ENCODE measurements at regions not wholly inside any gene's neighbourhood (a gene's known extent, or its start where the extent isn't known, plus 50 kb on each side); places are given as distances from the start of the nearest gene placed in this dataset.
"Not testable (repeated sequence)": the region's sequence is repeated elsewhere in the genome, so short reads cannot be mapped to it uniquely, and the experiment has no call there.

- DNase-seq: no peak
Observed at GRCh38 chr10:26355241-26355640, 82.9 kb upstream of the APBB1IP start.

GRCh38 chr10:26357203-26357602, 80.9 kb upstream of the APBB1IP start:
- DNase-seq: no peak

GRCh38 chr10:26358071-26358470, 80.1 kb upstream of the APBB1IP start:
- no peak for DNase-seq

GRCh38 chr10:26359670-26360069, 78.5 kb upstream of the APBB1IP start:
- no peak for DNase-seq

- DNase-seq: no peak
Observed at GRCh38 chr10:26361351-26361750, 76.8 kb upstream of the APBB1IP start.

- DNase-seq: no peak
Observed at GRCh38 chr10:26361971-26362370, 76.2 kb upstream of the APBB1IP start.

- DNase-seq: no peak
Observed at GRCh38 chr10:26365681-26366358, 72.3 kb upstream of the APBB1IP start.

- DNase-seq: not testable (repeated sequence)
Observed at GRCh38 chr10:26367035-26367434, 71.1 kb upstream of the APBB1IP start.

GRCh38 chr10:26367771-26368170, 70.4 kb upstream of the APBB1IP start:
- no peak for DNase-seq

GRCh38 chr10:26368463-26368862, 69.7 kb upstream of the APBB1IP start:
- DNase-seq: no peak

- no peak for DNase-seq
Observed at GRCh38 chr10:26372513-26373354, 65.4 kb upstream of the APBB1IP start.

GRCh38 chr10:26374426-26374825, 63.7 kb upstream of the APBB1IP start:
- no peak for DNase-seq

- not testable (repeated sequence) for DNase-seq
Observed at GRCh38 chr10:26377224-26377810, 60.8 kb upstream of the APBB1IP start.

- no peak for DNase-seq
Observed at GRCh38 chr10:26378861-26379294, 59.3 kb upstream of the APBB1IP start.

GRCh38 chr10:26380815-26381214, 57.3 kb upstream of the APBB1IP start:
- DNase-seq: no peak

GRCh38 chr10:26381986-26382385, 56.2 kb upstream of the APBB1IP start:
- no peak for DNase-seq

GRCh38 chr10:26384600-26384999, 53.5 kb upstream of the APBB1IP start:
- peak; percentile 2 to 16 for DNase-seq

GRCh38 chr10:26385443-26385842, 52.7 kb upstream of the APBB1IP start:
- no peak for DNase-seq

- DNase-seq: no peak
Observed at GRCh38 chr10:26386781-26387180, 51.4 kb upstream of the APBB1IP start.

Measured in NCI-H526 (cell line).